ENCODE measurements at regions not wholly inside any gene's neighbourhood (a gene's known extent, or its start where the extent isn't known, plus 50 kb on each side); places are given as distances from the start of the nearest gene placed in this dataset.

DNA sequence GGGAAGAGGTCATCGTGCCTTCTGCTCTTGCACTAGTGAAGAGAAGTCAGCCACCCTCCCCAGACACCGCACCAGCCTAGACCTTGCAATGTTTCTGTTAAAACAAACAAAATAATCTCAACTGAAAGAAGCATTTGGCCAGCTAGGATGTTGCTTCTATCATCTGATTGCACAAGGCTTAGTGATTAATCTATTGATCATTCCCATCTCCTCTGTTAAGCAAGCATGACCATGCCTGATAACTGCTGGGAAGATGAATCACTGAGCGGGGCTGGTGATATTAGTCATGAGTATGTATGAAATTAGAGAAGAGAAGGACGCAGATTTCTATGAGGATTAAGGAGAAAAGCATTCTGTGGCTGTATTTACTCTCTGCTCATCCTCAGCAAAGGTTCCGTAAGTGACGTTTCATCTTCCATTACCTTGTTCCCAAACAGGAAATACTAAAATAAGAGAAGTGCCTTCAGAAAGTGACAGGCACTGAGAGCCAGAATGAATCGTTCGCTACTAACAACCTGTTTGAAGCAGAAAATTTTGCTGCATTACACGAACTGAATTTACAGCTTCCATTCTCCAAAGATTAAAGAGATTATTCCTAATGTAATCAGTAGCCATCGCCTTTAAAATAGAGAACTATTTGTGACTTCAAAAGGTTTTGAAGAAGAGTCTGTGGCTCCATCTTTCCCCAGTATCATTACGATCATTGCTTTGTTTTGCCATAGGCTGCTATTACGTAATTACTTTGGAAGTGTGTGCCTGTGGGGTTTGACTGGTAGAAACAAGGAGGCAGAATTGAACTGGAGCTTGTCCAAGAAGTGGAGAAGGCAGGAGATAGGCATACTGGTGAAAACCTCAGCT is 219.1 kb downstream of the MED10 start:
- DNase-seq (ENCODE audit: insufficient read length): no peak
- no peak for FAIRE-seq

DNA sequence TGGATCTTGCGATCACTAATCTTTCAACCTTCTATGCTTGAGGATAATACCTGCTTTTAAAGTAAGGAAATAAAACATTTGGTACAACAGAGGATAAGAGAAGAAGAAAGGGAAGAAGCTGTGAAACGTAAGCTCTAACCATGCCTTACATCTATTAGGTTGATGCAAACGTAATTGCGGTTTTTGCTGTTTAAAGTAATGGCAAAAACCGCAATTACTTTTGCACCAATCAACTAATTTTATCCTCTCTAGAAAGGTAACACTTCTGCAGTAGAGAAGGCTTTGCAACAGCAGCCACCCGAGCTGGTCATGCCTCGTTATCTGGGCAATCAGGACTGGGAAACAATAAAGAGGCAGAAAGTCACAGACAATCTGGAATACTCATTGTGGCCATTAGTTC is 224.1 kb downstream of the MED10 start:
- DNase-seq (ENCODE audit: insufficient read length) (no peak), FAIRE-seq (no peak)
- TF ChIP-seq TAF1 (IDR thresholded peaks at IDR 0.05; ENCODE audit: borderline replicate concordance, low read depth, low read length) (no peak), POLR2AphosphoS5 (IDR thresholded peaks at IDR 0.05; ENCODE audit: low read depth, low read length) (no peak), POLR2A (IDR thresholded peaks at IDR 0.05; ENCODE audit: low read depth, low read length) (no peak)

More for the DNA sequence above, 219.1 kb downstream of the MED10 start:
- TF ChIP-seq POLR2AphosphoS5 (IDR thresholded peaks at IDR 0.05; ENCODE audit: low read depth, low read length) (no peak), POLR2A (IDR thresholded peaks at IDR 0.05; ENCODE audit: low read depth, low read length) (no peak), TAF1 (IDR thresholded peaks at IDR 0.05; ENCODE audit: borderline replicate concordance, low read depth, low read length) (no peak)

DNA sequence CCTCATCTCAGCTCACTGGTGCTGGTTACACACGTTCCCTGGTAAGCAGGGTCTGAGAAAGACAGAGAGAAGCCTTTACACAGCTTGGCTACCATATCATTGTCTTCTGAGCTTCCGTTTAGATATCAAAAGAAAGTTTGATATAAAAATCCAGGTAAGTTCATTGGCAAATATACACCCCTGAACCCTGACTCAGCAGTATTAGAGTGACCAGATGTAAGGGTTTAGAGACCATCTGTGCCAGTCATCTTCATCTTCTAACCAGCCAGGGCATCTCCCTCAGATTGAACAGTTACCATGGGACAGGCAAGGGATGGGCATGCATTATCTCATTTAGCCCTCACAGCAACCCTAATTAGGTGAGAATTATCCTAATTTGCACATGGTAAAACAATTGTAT is 232.1 kb downstream of the MED10 start:
- FAIRE-seq: no peak
- no peak for TF ChIP-seq TAF1 (IDR thresholded peaks at IDR 0.05; ENCODE audit: borderline replicate concordance, low read depth, low read length)
- no peak for TF ChIP-seq POLR2A (IDR thresholded peaks at IDR 0.05; ENCODE audit: low read depth, low read length)
- no peak for TF ChIP-seq POLR2AphosphoS5 (IDR thresholded peaks at IDR 0.05; ENCODE audit: low read depth, low read length)
- no peak for DNase-seq (ENCODE audit: insufficient read length)

DNA sequence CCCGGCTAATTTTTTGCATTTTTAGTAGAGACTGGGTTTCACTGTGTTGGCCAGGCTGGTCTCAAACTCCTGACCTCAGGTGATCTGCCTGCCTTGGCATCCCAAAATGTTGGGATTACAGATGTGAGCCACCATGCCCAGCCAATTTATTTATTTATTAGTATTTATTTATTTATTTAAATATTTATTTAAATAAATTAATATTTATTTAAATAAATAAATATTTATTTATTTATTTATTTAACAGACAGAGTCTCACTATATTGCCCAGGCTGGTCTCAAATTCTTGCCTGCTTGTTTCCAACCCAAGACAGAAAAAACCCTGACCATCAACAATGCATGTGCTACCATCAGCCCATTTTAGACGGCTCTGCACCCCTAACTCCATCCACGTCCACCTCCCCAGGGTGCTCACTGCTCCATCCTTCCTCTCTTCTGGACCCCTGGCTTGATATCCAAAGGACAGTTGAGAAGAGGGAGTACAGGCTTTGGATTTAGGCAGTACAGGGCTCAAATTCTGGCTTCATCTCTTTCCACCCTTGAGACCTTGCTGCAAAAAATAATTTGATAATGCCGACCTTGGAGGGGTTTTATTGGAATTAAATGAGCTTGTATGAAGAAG is 232.6 kb downstream of the MED10 start:
- DNase-seq (ENCODE audit: insufficient read length): no peak
- TF ChIP-seq TAF1 (IDR thresholded peaks at IDR 0.05; ENCODE audit: borderline replicate concordance, low read depth, low read length) (no peak), POLR2AphosphoS5 (IDR thresholded peaks at IDR 0.05; ENCODE audit: low read depth, low read length) (no peak), POLR2A (IDR thresholded peaks at IDR 0.05; ENCODE audit: low read depth, low read length) (no peak)
- no peak for FAIRE-seq

DNA sequence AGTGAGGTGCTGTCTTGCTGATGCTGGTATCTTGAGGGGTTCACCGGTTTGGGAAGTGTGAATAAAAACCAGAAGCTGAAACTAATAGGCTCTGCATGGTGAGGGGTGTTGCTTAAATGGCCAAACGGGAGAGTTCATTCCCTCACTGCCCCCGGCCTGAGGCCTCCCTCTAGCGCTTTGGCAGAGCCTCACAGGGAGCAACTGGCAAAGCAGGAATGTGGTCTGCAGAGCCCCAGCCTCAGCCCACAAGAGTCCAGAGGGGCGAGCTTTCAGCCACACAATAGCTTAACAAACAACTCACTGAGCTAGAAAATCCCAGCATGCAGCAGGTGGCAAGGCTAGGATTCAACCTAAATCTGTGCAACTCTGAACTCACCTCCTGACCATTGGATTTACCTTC is 234.8 kb downstream of the MED10 start:
- DNase-seq (ENCODE audit: insufficient read length) (no peak), FAIRE-seq (no peak)
- TF ChIP-seq POLR2A (IDR thresholded peaks at IDR 0.05; ENCODE audit: low read depth, low read length): no peak
- TF ChIP-seq POLR2AphosphoS5 (IDR thresholded peaks at IDR 0.05; ENCODE audit: low read depth, low read length): no peak
- TF ChIP-seq TAF1 (IDR thresholded peaks at IDR 0.05; ENCODE audit: borderline replicate concordance, low read depth, low read length): no peak

DNA sequence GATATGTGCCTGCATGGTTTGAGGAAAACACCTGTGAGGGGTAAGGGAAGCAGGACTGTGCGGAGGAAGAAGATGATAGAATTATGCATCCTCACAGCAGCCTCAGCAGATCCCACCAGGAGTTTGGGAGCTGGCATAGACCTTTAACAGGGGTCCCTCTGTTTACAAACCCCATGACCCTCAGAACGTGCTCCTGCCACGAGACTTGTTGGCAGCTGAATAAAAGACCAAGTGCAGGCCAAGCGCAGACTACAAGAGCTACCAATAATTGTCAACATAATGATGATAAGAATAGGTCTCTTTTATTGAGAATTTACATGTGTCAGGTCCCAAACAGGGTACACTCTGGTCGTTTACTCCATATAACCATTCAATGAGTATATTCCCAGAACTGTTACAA is 236.0 kb downstream of the MED10 start:
- FAIRE-seq (no peak), DNase-seq (ENCODE audit: insufficient read length) (no peak)
- TF ChIP-seq TAF1 (IDR thresholded peaks at IDR 0.05; ENCODE audit: borderline replicate concordance, low read depth, low read length): no peak

DNA sequence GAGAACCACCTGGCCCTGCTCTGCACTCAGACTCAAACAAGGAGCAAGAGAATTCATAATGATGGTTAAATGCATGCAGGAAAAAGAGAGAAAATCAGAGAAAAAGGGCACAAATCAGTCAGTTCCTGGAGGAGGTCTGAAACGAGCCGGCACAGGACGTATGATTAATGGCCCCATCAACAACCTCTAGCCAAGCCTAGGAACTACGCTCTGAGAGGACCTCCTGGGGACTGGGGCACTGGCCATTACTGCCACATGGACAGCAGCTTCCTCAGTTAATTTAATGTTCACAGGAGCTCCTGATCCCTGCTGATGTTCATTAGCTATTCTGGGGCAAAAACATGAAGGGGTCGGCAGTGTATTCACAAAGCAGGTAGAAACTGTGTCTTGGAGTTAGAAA is 238.1 kb downstream of the MED10 start:
- DNase-seq (ENCODE audit: insufficient read length) (no peak), FAIRE-seq (no peak)
- TF ChIP-seq POLR2A (IDR thresholded peaks at IDR 0.05; ENCODE audit: low read depth, low read length) (no peak), POLR2AphosphoS5 (IDR thresholded peaks at IDR 0.05; ENCODE audit: low read depth, low read length) (no peak), TAF1 (IDR thresholded peaks at IDR 0.05; ENCODE audit: borderline replicate concordance, low read depth, low read length) (no peak)

DNA sequence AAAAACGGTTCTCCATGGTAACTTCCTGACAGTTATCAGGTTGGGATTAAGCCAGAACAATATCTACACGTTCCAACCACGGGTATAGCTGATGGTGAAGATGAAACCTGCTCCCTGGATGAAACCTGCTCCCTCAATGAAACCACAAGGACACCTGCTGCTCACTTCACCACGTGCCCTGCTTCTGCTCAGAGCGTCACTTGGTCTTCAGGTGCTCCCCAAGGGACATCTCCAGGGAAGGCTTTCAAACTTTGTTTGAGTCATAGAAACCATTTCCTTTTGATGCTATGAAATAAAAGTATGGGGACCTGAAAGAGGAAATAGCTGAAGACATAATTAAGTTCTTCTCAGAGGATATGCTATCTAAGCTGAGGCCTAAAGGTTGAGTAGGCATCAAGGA is 242.4 kb downstream of the MED10 start:
- DNase-seq (ENCODE audit: insufficient read length) (no peak), FAIRE-seq (no peak)
- TF ChIP-seq POLR2A (IDR thresholded peaks at IDR 0.05; ENCODE audit: low read depth, low read length): no peak
- no peak for TF ChIP-seq POLR2AphosphoS5 (IDR thresholded peaks at IDR 0.05; ENCODE audit: low read depth, low read length)

DNA sequence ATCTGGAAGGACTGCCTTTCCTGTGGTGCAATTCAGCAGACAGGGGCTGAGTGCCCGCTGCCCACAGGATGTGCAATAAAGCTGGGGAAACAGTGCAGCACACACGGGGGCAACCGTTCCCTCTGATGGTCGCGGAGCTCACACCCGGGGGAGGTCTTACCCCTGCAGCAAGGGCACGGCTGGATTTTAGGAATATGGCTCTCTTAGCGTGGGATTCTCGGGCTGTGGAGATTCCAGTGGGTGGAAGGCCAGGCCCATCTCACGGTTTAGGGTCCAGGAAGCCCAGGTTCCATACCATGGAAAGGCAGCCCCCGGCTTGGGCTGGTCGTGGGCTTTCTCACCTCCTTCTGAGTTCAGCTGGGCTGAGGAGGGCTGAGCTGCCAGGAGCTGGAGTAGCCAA is 244.1 kb downstream of the MED10 start:
- no peak for DNase-seq (ENCODE audit: insufficient read length)
- TF ChIP-seq TAF1 (IDR thresholded peaks at IDR 0.05; ENCODE audit: borderline replicate concordance, low read depth, low read length) (no peak), POLR2AphosphoS5 (IDR thresholded peaks at IDR 0.05; ENCODE audit: low read depth, low read length) (no peak), POLR2A (IDR thresholded peaks at IDR 0.05; ENCODE audit: low read depth, low read length) (no peak)
- FAIRE-seq: no peak

DNA sequence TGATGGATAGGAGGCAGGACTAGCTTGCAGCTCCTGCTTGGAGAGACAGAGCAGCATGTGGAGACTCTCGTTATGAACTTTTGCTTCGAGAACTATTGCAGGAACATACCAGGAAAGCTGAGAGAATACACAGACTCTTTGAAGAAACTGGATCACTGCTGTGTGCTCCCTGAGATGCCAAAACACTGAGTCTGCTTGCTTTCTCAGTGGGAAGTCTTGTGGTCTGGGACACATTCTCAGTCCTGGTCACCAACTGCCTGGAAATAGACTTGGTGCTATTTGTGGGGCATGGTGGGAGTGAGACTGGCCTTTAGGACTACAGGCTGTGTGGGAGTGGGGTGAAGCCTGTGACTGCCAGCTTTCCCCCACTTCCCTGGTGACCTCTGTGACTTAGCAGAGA is 252.6 kb downstream of the MED10 start:
- DNase-seq (ENCODE audit: insufficient read length) (no peak), FAIRE-seq (no peak)
- no peak for TF ChIP-seq POLR2AphosphoS5 (IDR thresholded peaks at IDR 0.05; ENCODE audit: low read depth, low read length)
- no peak for TF ChIP-seq TAF1 (IDR thresholded peaks at IDR 0.05; ENCODE audit: borderline replicate concordance, low read depth, low read length)
- TF ChIP-seq POLR2A (IDR thresholded peaks at IDR 0.05; ENCODE audit: low read depth, low read length): no peak

DNA sequence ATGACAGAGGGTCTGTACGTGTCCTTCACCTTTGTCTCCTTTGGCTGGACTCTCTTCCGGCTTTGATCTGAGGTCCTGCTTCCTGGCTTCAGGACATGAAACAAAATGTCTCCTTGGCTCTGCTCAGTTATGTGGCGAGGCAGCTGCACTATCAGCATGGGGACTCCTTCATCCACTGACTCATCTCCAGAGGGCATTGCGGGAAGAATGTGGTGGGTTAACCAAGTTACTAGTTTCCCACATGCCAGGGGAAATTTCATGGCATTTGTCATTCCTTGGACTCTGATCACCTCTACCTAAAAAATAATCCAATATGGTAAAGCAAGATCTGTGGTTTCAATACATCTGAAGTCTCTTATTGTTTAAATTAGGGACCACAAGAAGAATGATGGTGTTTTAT is 259.7 kb downstream of the MED10 start:
- no peak for DNase-seq (ENCODE audit: insufficient read length)
- no peak for FAIRE-seq
- TF ChIP-seq POLR2AphosphoS5 (IDR thresholded peaks at IDR 0.05; ENCODE audit: low read depth, low read length) (no peak), TAF1 (IDR thresholded peaks at IDR 0.05; ENCODE audit: borderline replicate concordance, low read depth, low read length) (no peak), POLR2A (IDR thresholded peaks at IDR 0.05; ENCODE audit: low read depth, low read length) (no peak)

DNA sequence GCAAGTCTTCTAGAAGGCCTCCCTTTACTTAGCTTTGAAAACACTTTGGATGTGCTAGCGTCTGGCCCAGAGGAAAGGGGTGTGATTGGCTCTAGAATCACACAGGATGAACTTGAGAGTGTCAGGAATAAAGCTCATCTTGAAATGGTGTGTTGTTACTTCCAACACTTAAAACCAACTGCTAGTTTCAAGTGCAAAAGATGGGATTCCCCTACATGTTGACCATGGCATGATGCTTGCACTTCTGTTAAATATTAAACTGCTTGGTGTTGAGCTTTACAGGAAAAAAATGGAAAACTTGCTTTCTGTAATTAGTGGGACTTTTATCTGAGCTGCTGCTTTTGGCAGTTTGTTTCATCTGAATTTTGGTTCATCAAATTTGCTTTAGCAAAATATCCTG is 261.1 kb downstream of the MED10 start:
- DNase-seq (ENCODE audit: insufficient read length): no peak
- TF ChIP-seq POLR2A (IDR thresholded peaks at IDR 0.05; ENCODE audit: low read depth, low read length) (no peak), POLR2AphosphoS5 (IDR thresholded peaks at IDR 0.05; ENCODE audit: low read depth, low read length) (no peak), TAF1 (IDR thresholded peaks at IDR 0.05; ENCODE audit: borderline replicate concordance, low read depth, low read length) (no peak)
- no peak for FAIRE-seq

Data from GM12892 (cell line).